ENCODE measurements at regions not wholly inside any gene's neighbourhood (a gene's known extent, or its start where the extent isn't known, plus 50 kb on each side); places are given as distances from the start of the nearest gene placed in this dataset.
A peak's percentile ranks its signal among the peaks of the same experiment; 100 is the strongest.
"Not testable (repeated sequence)": the region's sequence is repeated elsewhere in the genome, so short reads cannot be mapped to it uniquely, and the experiment has no call there.

- DNase-seq (ENCODE audit: low read depth) = peak; percentile 26
- Histone ChIP-seq H3K4me3 (ENCODE audit: low read depth, low read length) (no peak overlapping the region), H3K27me3 (ENCODE audit: control insufficient read depth, insufficient read depth, low read length) (no peaks in the 10 kb centered on the region), H3K36me3 (ENCODE audit: control insufficient read depth, insufficient read depth, low read length) (no peaks in the 10 kb centered on the region)
- no peak for TF ChIP-seq CTCF (IDR thresholded peaks at IDR 0.05; ENCODE audit: insufficient read depth, low read depth, low read length)
- ChIA-PET POLR2A (no interaction called here), CTCF (no interaction called here)
Observed at GRCh38 chrY:7415157-7415633, 503.6 kb upstream of the AMELY start.

- Histone ChIP-seq H3K36me3 (ENCODE audit: control insufficient read depth, insufficient read depth, low read length) (no peaks in the 10 kb centered on the region), H3K27me3 (ENCODE audit: control insufficient read depth, insufficient read depth, low read length) (no peaks in the 10 kb centered on the region), H3K4me3 (ENCODE audit: low read depth, low read length) (no peak overlapping the region)
- ChIA-PET POLR2A (no interaction called here), CTCF (no interaction called here)
- DNase-seq (ENCODE audit: low read depth) = no peak
- TF ChIP-seq CTCF (IDR thresholded peaks at IDR 0.05; ENCODE audit: insufficient read depth, low read depth, low read length) = no peak
Observed at GRCh38 chrY:7390056-7390455, 478.5 kb upstream of the AMELY start.

- peak; percentile 4 for DNase-seq (ENCODE audit: low read depth)
- Histone ChIP-seq H3K4me3 (ENCODE audit: low read depth, low read length) (no peak overlapping the region), H3K36me3 (ENCODE audit: control insufficient read depth, insufficient read depth, low read length) (no peaks in the 10 kb centered on the region), H3K27me3 (ENCODE audit: control insufficient read depth, insufficient read depth, low read length) (no peaks in the 10 kb centered on the region)
- ChIA-PET POLR2A (no interaction called here), CTCF (no interaction called here)
- no peak for TF ChIP-seq CTCF (IDR thresholded peaks at IDR 0.05; ENCODE audit: insufficient read depth, low read depth, low read length)
Observed at GRCh38 chrY:7382988-7383387, 471.4 kb upstream of the AMELY start.

- H3K27me3 ChIP-seq (ENCODE audit: control insufficient read depth, insufficient read depth, low read length) = no peaks in the 10 kb centered on the region
Observed at GRCh38 chrY:7377091-7377490, 465.5 kb upstream of the AMELY start.

GRCh38 chrY:7374485-7374884 lies 462.9 kb upstream of the AMELY start:
- H3K27me3 ChIP-seq (ENCODE audit: control insufficient read depth, insufficient read depth, low read length); CTCF ChIA-PET; POLR2A ChIA-PET; H3K36me3 ChIP-seq (ENCODE audit: control insufficient read depth, insufficient read depth, low read length); H3K4me3 ChIP-seq (ENCODE audit: low read depth, low read length): not testable (repeated sequence)
- peak; percentile 29 for DNase-seq (ENCODE audit: low read depth)

More at GRCh38 chrY:7377091-7377490, 465.5 kb upstream of the AMELY start:
- Histone ChIP-seq H3K4me3 (ENCODE audit: low read depth, low read length) (no peak overlapping the region), H3K36me3 (ENCODE audit: control insufficient read depth, insufficient read depth, low read length) (no peaks in the 10 kb centered on the region)
- DNase-seq (ENCODE audit: low read depth) = no peak
- ChIA-PET POLR2A (no interaction called here), CTCF (no interaction called here)
- TF ChIP-seq CTCF (IDR thresholded peaks at IDR 0.05; ENCODE audit: insufficient read depth, low read depth, low read length) = no peak

- H3K36me3 ChIP-seq (ENCODE audit: control insufficient read depth, insufficient read depth, low read length); H3K4me3 ChIP-seq (ENCODE audit: low read depth, low read length); POLR2A ChIA-PET; H3K27me3 ChIP-seq (ENCODE audit: control insufficient read depth, insufficient read depth, low read length); CTCF ChIA-PET; DNase-seq (ENCODE audit: low read depth): not testable (repeated sequence)
Observed at GRCh38 chrY:7371953-7372352, 460.4 kb upstream of the AMELY start.

- H3K4me3 ChIP-seq (ENCODE audit: low read depth, low read length); DNase-seq (ENCODE audit: low read depth); POLR2A ChIA-PET; CTCF ChIA-PET; H3K36me3 ChIP-seq (ENCODE audit: control insufficient read depth, insufficient read depth, low read length); H3K27me3 ChIP-seq (ENCODE audit: control insufficient read depth, insufficient read depth, low read length): not testable (repeated sequence)
Observed at GRCh38 chrY:7371026-7371425, 459.5 kb upstream of the AMELY start.

Data from BJ (cell line).